H9 (cell line): ENCODE measurements at regions not wholly inside any gene's neighbourhood (a gene's known extent, or its start where the extent isn't known, plus 50 kb on each side); places are given as distances from the start of the nearest gene placed in this dataset.

Experiments used
- DNase-seq: peaks from one replicate; pipeline ENCODE4 v3.0.0-alpha.2; 2017
- H2AFZ ChIP-seq: one replicate; pipeline ENCODE4 v1.6.1; 2013; ENCODE audit warnings: mild to moderate bottlenecking, low read length, control low read depth, moderate library complexity
- H2AK5ac ChIP-seq: 2 replicates; pipeline ENCODE4 v1.6.1; 2013; ENCODE audit warnings: low read length, control low read depth, mixed read lengths; ENCODE audit not compliant: insufficient read length
- H2BK120ac ChIP-seq: one replicate; pipeline ENCODE4 v1.6.1; 2013; ENCODE audit warnings: low read depth, mild to moderate bottlenecking, low read length, control low read depth, inconsistent platforms; ENCODE audit not compliant: poor library complexity, severe bottlenecking
- H2BK12ac ChIP-seq: 2 replicates; pipeline ENCODE4 v1.6.1; 2013; ENCODE audit warnings: low read length, control low read depth, mixed read lengths, low read depth; ENCODE audit not compliant: insufficient read length
- H2BK15ac ChIP-seq: 2 replicates; pipeline ENCODE4 v1.6.1; 2013; ENCODE audit warnings: low read depth, low read length, control low read depth
- H2BK20ac ChIP-seq: one replicate; pipeline ENCODE4 v1.6.1; 2013; ENCODE audit warnings: low read depth, mild to moderate bottlenecking, low read length, control low read depth, inconsistent platforms; ENCODE audit not compliant: poor library complexity, severe bottlenecking
- H2BK5ac ChIP-seq: 2 replicates; pipeline ENCODE4 v1.6.1; 2013; ENCODE audit warnings: low read length, control low read depth, mixed read lengths; ENCODE audit not compliant: insufficient read length
- H3K14ac ChIP-seq: 2 replicates; pipeline ENCODE4 v1.6.1; 2013; ENCODE audit warnings: low read length, control low read depth; ENCODE audit not compliant: insufficient read depth
- H3K18ac ChIP-seq: 2 replicates; pipeline ENCODE4 v1.6.1; 2013; ENCODE audit warnings: low read depth, mild to moderate bottlenecking, mixed read lengths, low read length, control low read depth; ENCODE audit not compliant: insufficient read length
- H3K23ac ChIP-seq: 2 replicates; pipeline ENCODE4 v1.6.1; 2013; ENCODE audit warnings: low read length, control low read depth, mixed read lengths, low read depth; ENCODE audit not compliant: insufficient read length
- H3K23me2 ChIP-seq: 2 replicates; pipeline ENCODE4 v1.6.1; 2013; ENCODE audit warnings: low read depth, mild to moderate bottlenecking, mixed read lengths, low read length, control low read depth; ENCODE audit not compliant: insufficient read length, poor library complexity, severe bottlenecking
- H3K27ac ChIP-seq: 2 replicates; pipeline ENCODE4 v1.5.1; 2013; ENCODE audit warnings: low read length, control low read depth, mixed read lengths, low read depth; ENCODE audit not compliant: insufficient read length
- H3K27me3 ChIP-seq: 2 replicates; pipeline ENCODE4 v1.6.1; 2013; ENCODE audit warnings: low read length, control low read depth, inconsistent platforms; ENCODE audit not compliant: insufficient read depth
- H3K4ac ChIP-seq: 2 replicates; pipeline ENCODE4 v1.6.1; 2013; ENCODE audit warnings: low read depth, mild to moderate bottlenecking, control low read depth, inconsistent platforms, low read length, moderate library complexity
- H3K4me1 ChIP-seq: 2 replicates; pipeline ENCODE4 v1.6.1; 2013; ENCODE audit warnings: low read length, control low read depth, inconsistent platforms; ENCODE audit not compliant: insufficient read depth
- H3K4me2 ChIP-seq: 2 replicates; pipeline ENCODE4 v1.6.1; 2013; ENCODE audit warnings: low read length, control low read depth, mixed read lengths; ENCODE audit not compliant: insufficient read length, insufficient read depth
- H3K56ac ChIP-seq: 2 replicates; pipeline ENCODE4 v1.6.1; 2013; ENCODE audit warnings: low read depth, mild to moderate bottlenecking, mixed read lengths, low read length, control low read depth; ENCODE audit not compliant: insufficient read length
- H3K79me1 ChIP-seq: 2 replicates; pipeline ENCODE4 v1.6.1; 2013; ENCODE audit warnings: low read depth, mild to moderate bottlenecking, moderate library complexity, low read length, control low read depth, inconsistent platforms; ENCODE audit not compliant: insufficient read depth, poor library complexity, severe bottlenecking
- H3K79me2 ChIP-seq: 2 replicates; pipeline ENCODE4 v1.6.1; 2013; ENCODE audit warnings: low read length, control low read depth, inconsistent platforms; ENCODE audit not compliant: insufficient read depth
- H3K9ac ChIP-seq: 2 replicates; pipeline ENCODE4 v1.6.1; 2013; ENCODE audit warnings: low read length, control low read depth, mixed read lengths; ENCODE audit not compliant: insufficient read length; ENCODE audit errors: extremely low read depth
- H3K9me3 ChIP-seq: one replicate; pipeline ENCODE4 v1.6.1; 2013; ENCODE audit warnings: low read depth, low read length, inconsistent platforms; ENCODE audit not compliant: control insufficient read depth
- H3T11ph ChIP-seq: one replicate; pipeline ENCODE4 v1.6.1; 2013; ENCODE audit warnings: mild to moderate bottlenecking, low read length, control low read depth, inconsistent platforms
- H4K20me1 ChIP-seq: one replicate; pipeline ENCODE4 v1.6.1; 2013; ENCODE audit not compliant: control insufficient read depth, insufficient read length, insufficient read depth
- H4K5ac ChIP-seq: 2 replicates; pipeline ENCODE4 v1.6.1; 2013; ENCODE audit warnings: low read depth, mild to moderate bottlenecking, mixed read lengths, low read length, control low read depth; ENCODE audit not compliant: insufficient read length
- H4K8ac ChIP-seq: replicated peaks from 2 replicates; pipeline ENCODE4 v1.6.1; 2013; ENCODE audit warnings: low read length, control low read depth, mixed read lengths, low read depth; ENCODE audit not compliant: insufficient read length
- H4K91ac ChIP-seq: 2 replicates; pipeline ENCODE4 v1.6.1; 2013; ENCODE audit warnings: low read depth, mild to moderate bottlenecking, moderate library complexity, mixed read lengths, low read length, control low read depth; ENCODE audit not compliant: insufficient read length
- H3K27ac Mint-ChIP-seq, 3 experiments: 2 replicates in 2 of 3; 3 replicates in 1 of 3; pipeline ENCODE4 v1.8.0; 2020 to 2021; ENCODE audit warnings: mixed read lengths in 3 of 3, mild to moderate bottlenecking in 1 of 3, moderate library complexity in 1 of 3
- H3K27me3 Mint-ChIP-seq: 2 replicates; pipeline ENCODE4 v1.8.0; 2021; ENCODE audit warnings: low read depth, mild to moderate bottlenecking, moderate library complexity, mixed read lengths
- H3K36me3 Mint-ChIP-seq, 3 experiments: 2 replicates in 2 of 3; 3 replicates in 1 of 3; pipeline ENCODE4 v1.8.0; 2020 to 2021; ENCODE audit warnings: low read depth in 3 of 3, mixed read lengths in 3 of 3; ENCODE audit not compliant: insufficient read depth in 1 of 3
- H3K4me1 Mint-ChIP-seq, 2 experiments: 2 replicates each; pipeline ENCODE4 v1.8.0; 2020; ENCODE audit warnings: mixed read lengths in 2 of 2
- H3K4me3 Mint-ChIP-seq, 2 experiments: 2 replicates in 1 of 2; 3 replicates in 1 of 2; pipeline ENCODE4 v1.8.0; 2020 to 2021; ENCODE audit warnings: mild to moderate bottlenecking in 2 of 2, mixed read lengths in 2 of 2, moderate library complexity in 1 of 2
- H3K9me3 Mint-ChIP-seq, 2 experiments: 2 replicates in 1 of 2; 3 replicates in 1 of 2; pipeline ENCODE4 v1.8.0; 2020; ENCODE audit warnings: mild to moderate bottlenecking in 2 of 2, mixed read lengths in 2 of 2, moderate library complexity in 1 of 2
- WGBS: extraction: QIAGEN DNeasy Blood & Tissue Kit; methylation state at CpG from one replicate; pipeline ENCODE4 v1.1.7; 2013; ENCODE audit warnings: missing lambda C conversion rate, low lambda C conversion rate, mixed read lengths; ENCODE audit not compliant: insufficient read length; ENCODE audit errors: extremely low coverage; 5-methylcytosine and 5-hydroxymethylcytosine counted together
- TF ChIP-seq, protein P1 (sequence below): fragments of 200-600 bp; sonication (generic); conservative IDR thresholded peaks from 3 replicates; pipeline ENCODE4 v1.8.0; 2021; ENCODE audit warnings: antibody characterized with exemption, mild to moderate bottlenecking

- H3K9me3 ChIP-seq: no peaks in the 10 kb centered on the region
- no peaks in the 10 kb centered on the region for H3K79me1 ChIP-seq
- no peak overlapping the region for H2BK120ac ChIP-seq
- H4K5ac ChIP-seq: no peak overlapping the region
- H3K79me2 ChIP-seq: no peaks in the 10 kb centered on the region
- TF ChIP-seq, protein P1, sequence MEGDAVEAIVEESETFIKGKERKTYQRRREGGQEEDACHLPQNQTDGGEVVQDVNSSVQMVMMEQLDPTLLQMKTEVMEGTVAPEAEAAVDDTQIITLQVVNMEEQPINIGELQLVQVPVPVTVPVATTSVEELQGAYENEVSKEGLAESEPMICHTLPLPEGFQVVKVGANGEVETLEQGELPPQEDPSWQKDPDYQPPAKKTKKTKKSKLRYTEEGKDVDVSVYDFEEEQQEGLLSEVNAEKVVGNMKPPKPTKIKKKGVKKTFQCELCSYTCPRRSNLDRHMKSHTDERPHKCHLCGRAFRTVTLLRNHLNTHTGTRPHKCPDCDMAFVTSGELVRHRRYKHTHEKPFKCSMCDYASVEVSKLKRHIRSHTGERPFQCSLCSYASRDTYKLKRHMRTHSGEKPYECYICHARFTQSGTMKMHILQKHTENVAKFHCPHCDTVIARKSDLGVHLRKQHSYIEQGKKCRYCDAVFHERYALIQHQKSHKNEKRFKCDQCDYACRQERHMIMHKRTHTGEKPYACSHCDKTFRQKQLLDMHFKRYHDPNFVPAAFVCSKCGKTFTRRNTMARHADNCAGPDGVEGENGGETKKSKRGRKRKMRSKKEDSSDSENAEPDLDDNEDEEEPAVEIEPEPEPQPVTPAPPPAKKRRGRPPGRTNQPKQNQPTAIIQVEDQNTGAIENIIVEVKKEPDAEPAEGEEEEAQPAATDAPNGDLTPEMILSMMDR: no peak
- no CpG with 5 or more reads among the region's 2 CpGs for WGBS
- no peak overlapping the region for H3K9ac ChIP-seq
- no peak overlapping the region for H3K4me2 ChIP-seq
- H2AK5ac ChIP-seq: no peak overlapping the region
- H3K27ac ChIP-seq: no peak overlapping the region
- no peak overlapping the region for H2BK20ac ChIP-seq
- H3K23me2 ChIP-seq: no peaks in the 10 kb centered on the region
- H4K20me1 ChIP-seq: no peaks in the 10 kb centered on the region
- H3K18ac ChIP-seq: no peak overlapping the region
- H3K4ac ChIP-seq: no peak overlapping the region
- H3T11ph ChIP-seq: no peak overlapping the region
- H2BK5ac ChIP-seq: no peak overlapping the region
- H2BK12ac ChIP-seq: no peak overlapping the region
- no peaks in the 10 kb centered on the region for H3K27me3 ChIP-seq
- DNase-seq: no peak
- Mint-ChIP-seq H3K4me1 (0 out of 4 replicates have a peak, but pooled peaks cover 0 to 2% of the 10 kb centered on the region in 2 experiments), H3K27me3 (peaks cover 2% of the 10 kb centered on the region; the same call in 1 of the 2 replicates), H3K27ac (no peak overlapping the region; a peak in 1 of 7 replicates), H3K4me3 (no peak overlapping the region), H3K36me3 (no peaks in the 10 kb centered on the region), H3K9me3 (no peaks in the 10 kb centered on the region)
- no peak overlapping the region for H3K23ac ChIP-seq
- no peak overlapping the region for H3K14ac ChIP-seq
- no peak overlapping the region for H4K91ac ChIP-seq
- H3K4me1 ChIP-seq: no peaks in the 10 kb centered on the region
- no peak overlapping the region for H4K8ac ChIP-seq
- no peak overlapping the region for H3K56ac ChIP-seq
- no peak overlapping the region for H2AFZ ChIP-seq
- H2BK15ac ChIP-seq: no peak overlapping the region
Observed at GRCh38 chr16:77093999-77094398, 97.0 kb upstream of the MON1B start.
